ENCODE measurements at regions not wholly inside any gene's neighbourhood (a gene's known extent, or its start where the extent isn't known, plus 50 kb on each side); places are given as distances from the start of the nearest gene placed in this dataset.
"Not testable (repeated sequence)": the region's sequence is repeated elsewhere in the genome, so short reads cannot be mapped to it uniquely, and the experiment has no call there.

GRCh38 chr16:62755938-62756337 is 719.7 kb upstream of the CDH8 start:
- Histone ChIP-seq H3K27me3 (ENCODE audit: insufficient read depth, low read depth, severe bottlenecking) (peaks cover 19% of the 10 kb centered on the region), H3K27ac (no peak overlapping the region), H3K9me3 (ENCODE audit: severe bottlenecking) (no peaks in the 10 kb centered on the region)

GRCh38 chr16:62752854-62753253 is 716.6 kb upstream of the CDH8 start:
- no peak for TF ChIP-seq CTCF (IDR thresholded peaks at IDR 0.05; ENCODE audit: low read depth, low read length)
- H3K36me3 ChIP-seq: no peaks in the 10 kb centered on the region
- no peak overlapping the region for H3K4me3 ChIP-seq (ENCODE audit: low read depth, low read length)
- H3K27me3 ChIP-seq (ENCODE audit: insufficient read depth, low read depth, severe bottlenecking): peaks cover 13% of the 10 kb centered on the region
- no peak overlapping the region for H3K27ac ChIP-seq
- DNase-seq: no peak
- H3K9me3 ChIP-seq (ENCODE audit: severe bottlenecking): no peaks in the 10 kb centered on the region

More at GRCh38 chr16:62755938-62756337, 719.7 kb upstream of the CDH8 start:
- no peaks in the 10 kb centered on the region for H3K36me3 ChIP-seq
- no peak overlapping the region for H3K4me3 ChIP-seq (ENCODE audit: low read depth, low read length)
- DNase-seq: no peak
- TF ChIP-seq CTCF (IDR thresholded peaks at IDR 0.05; ENCODE audit: low read depth, low read length): no peak

GRCh38 chr16:62751218-62751617 is 715.0 kb upstream of the CDH8 start:
- Histone ChIP-seq H3K36me3 (no peaks in the 10 kb centered on the region), H3K4me3 (ENCODE audit: low read depth, low read length) (no peak overlapping the region), H3K27ac (no peak overlapping the region), H3K9me3 (ENCODE audit: severe bottlenecking) (no peaks in the 10 kb centered on the region), H3K27me3 (ENCODE audit: insufficient read depth, low read depth, severe bottlenecking) (peaks cover 20% of the 10 kb centered on the region)
- TF ChIP-seq CTCF (IDR thresholded peaks at IDR 0.05; ENCODE audit: low read depth, low read length): no peak
- DNase-seq: no peak

- Histone ChIP-seq H3K9me3 (ENCODE audit: severe bottlenecking) (no peaks in the 10 kb centered on the region), H3K36me3 (no peaks in the 10 kb centered on the region), H3K4me3 (ENCODE audit: low read depth, low read length) (no peak overlapping the region), H3K27ac (no peak overlapping the region), H3K27me3 (ENCODE audit: insufficient read depth, low read depth, severe bottlenecking) (peaks cover 26% of the 10 kb centered on the region)
- TF ChIP-seq CTCF (IDR thresholded peaks at IDR 0.05; ENCODE audit: low read depth, low read length): no peak
- no peak for DNase-seq
Measured at GRCh38 chr16:62741692-62742091, 705.5 kb upstream of the CDH8 start.

- no peaks in the 10 kb centered on the region for H3K36me3 ChIP-seq
- no peak for DNase-seq
- no peak overlapping the region for H3K4me3 ChIP-seq (ENCODE audit: low read depth, low read length)
- TF ChIP-seq CTCF (IDR thresholded peaks at IDR 0.05; ENCODE audit: low read depth, low read length): no peak
- no peak overlapping the region for H3K27ac ChIP-seq
- no peaks in the 10 kb centered on the region for H3K9me3 ChIP-seq (ENCODE audit: severe bottlenecking)
- peaks cover 18% of the 10 kb centered on the region for H3K27me3 ChIP-seq (ENCODE audit: insufficient read depth, low read depth, severe bottlenecking)
Measured at GRCh38 chr16:62738666-62739460, 702.6 kb upstream of the CDH8 start.

GRCh38 chr16:62732092-62732491 is 695.9 kb upstream of the CDH8 start:
- H3K27ac ChIP-seq: no peak overlapping the region
- no peak overlapping the region for H3K4me3 ChIP-seq (ENCODE audit: low read depth, low read length)
- no peaks in the 10 kb centered on the region for H3K36me3 ChIP-seq
- DNase-seq: no peak
- no peak for TF ChIP-seq CTCF (IDR thresholded peaks at IDR 0.05; ENCODE audit: low read depth, low read length)
- H3K27me3 ChIP-seq (ENCODE audit: insufficient read depth, low read depth, severe bottlenecking): peaks cover 18% of the 10 kb centered on the region
- no peaks in the 10 kb centered on the region for H3K9me3 ChIP-seq (ENCODE audit: severe bottlenecking)

- not testable (repeated sequence) for H3K9me3 ChIP-seq (ENCODE audit: severe bottlenecking); H3K36me3 ChIP-seq; H3K27ac ChIP-seq; H3K4me3 ChIP-seq (ENCODE audit: low read depth, low read length); DNase-seq
- peaks cover 20% of the 10 kb centered on the region for H3K27me3 ChIP-seq (ENCODE audit: insufficient read depth, low read depth, severe bottlenecking)
Measured at GRCh38 chr16:62724670-62725269, 688.5 kb upstream of the CDH8 start.
